ENCODE measurements at regions not wholly inside any gene's neighbourhood (a gene's known extent, or its start where the extent isn't known, plus 50 kb on each side); places are given as distances from the start of the nearest gene placed in this dataset.

- TF ChIP-seq EZH2 (IDR thresholded peaks at IDR 0.05; ENCODE audit: low read length, missing control alignments) (no peak), CTCF (conservative IDR thresholded peaks at IDR 0.05 in 1 of 2, IDR thresholded peaks at IDR 0.05 in 1 of 2; ENCODE audit: low read depth in 1 of 2, low read length in 2 of 2) (no peak)
Measured at GRCh38 chr4:126458993-126459392, 1144.2 kb downstream of the FAT4 start.

Data from fibroblast of lung (primary cell).